Stimulated activated CD8-positive, alpha-beta memory T cell treated with anti-CD3 and anti-CD28 coated beads, Interleukin-15, amount 100 ng/mL, for 48 hours (primary cell): ENCODE measurements at regions not wholly inside any gene's neighbourhood (a gene's known extent, or its start where the extent isn't known, plus 50 kb on each side); places are given as distances from the start of the nearest gene placed in this dataset.

Experiments used
- DNase-seq, 2 donors: peaks; one replicate each; pipeline ENCODE4 v3.0.0-alpha.2; 2020; ENCODE audit warnings: low read depth in 2 of 2

DNA sequence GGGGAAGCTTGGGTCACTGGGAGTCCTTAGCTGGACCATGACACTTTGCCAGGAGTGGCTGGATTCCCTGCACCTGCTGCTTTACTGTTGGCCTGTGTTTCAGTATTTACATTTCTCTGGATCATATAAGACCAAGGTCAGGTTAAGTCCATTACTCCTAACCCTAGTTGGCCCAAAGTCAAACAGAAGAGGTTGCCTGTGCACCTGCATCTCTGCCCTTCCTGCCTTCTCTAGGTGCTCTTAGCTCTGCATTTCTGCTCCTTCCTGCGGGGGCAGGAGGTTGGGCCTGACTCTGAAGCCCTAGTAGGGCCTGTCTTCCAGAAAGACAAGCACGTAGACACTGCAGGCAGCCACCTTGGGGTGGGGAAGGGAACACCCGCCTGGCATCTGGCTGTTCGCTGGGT, 124.3 kb downstream of the RPLP1 start:
- DNase-seq = no peak

DNA sequence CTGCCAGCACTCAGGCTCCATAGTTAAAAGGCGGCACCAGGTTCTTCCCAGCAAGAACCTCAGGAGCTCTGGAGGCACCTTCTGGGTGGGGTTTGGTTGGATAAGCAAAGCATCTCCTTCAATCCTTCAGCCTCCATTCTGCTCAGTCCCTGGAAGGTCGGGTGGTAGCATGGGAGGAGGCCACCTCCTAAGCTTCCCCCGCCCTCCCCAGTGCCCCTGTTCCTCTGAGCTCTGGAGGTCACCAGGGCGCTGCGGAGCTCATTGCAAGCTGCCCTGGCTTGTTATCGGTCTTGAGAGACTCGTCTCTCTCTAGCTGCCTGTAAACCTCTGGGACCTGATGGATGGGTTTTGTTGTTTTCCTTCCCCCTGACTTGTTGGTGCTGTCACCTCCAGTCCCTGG, 124.8 kb downstream of the RPLP1 start:
- DNase-seq = no peak

DNA sequence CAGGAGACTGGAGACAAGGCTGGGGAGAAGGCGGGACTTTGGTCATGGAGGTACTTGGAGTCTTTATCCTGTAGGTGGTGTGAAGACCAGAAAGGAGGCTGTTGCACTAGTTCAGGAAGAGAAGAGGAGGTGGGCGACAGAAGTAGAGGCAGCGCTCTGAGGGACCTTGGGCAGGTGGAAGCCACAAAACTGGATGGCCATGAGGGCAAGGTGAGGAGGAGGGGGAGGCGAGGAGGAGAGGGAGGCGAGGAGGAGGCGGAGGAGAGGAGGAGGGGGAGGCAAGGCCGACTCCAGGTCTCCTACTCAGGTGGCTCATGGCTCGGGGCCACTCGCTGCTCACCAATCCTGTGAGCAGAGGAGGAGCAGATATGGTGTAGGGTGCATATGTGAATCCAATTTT, 125.6 kb downstream of the RPLP1 start:
- no peak for DNase-seq

DNA sequence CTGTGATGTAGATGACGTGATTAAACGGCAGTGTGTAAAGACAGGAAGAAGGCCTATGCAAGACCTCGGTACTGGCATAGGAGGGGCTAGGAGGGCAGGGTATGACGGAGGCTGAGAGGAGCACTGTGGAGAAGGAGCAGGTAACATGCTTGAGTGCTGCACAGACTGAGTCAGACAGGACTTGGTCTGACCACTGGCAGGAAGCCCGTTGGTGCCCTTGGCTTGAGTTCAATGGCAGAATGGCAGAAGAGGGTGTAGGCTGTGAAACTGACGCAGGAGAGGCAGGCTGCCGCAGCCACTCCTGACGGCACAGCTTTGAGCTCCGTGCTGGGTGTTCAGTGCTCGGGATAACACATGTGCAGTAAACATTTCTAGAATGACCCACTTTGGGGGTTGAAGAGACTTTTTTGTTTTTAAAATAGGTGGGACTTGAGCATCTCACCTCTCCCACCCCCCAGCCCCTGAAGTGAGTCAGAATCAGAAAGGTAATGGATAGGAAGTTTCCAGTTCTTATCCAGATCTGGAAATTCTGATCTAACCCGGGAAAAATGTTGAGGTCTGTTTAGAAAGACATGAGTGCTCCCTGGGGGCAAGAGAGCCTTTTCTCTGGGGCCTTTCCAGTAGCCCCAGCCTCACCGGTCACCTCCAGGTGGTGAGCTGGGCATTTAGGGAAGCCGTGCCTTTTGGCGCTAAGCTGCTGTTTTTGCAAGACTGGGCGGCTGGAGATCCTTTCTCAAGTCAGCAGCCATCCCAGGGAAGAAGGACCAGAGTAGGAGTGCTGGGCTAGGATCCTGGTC, 126.4 kb downstream of the RPLP1 start:
- DNase-seq = no peak

DNA sequence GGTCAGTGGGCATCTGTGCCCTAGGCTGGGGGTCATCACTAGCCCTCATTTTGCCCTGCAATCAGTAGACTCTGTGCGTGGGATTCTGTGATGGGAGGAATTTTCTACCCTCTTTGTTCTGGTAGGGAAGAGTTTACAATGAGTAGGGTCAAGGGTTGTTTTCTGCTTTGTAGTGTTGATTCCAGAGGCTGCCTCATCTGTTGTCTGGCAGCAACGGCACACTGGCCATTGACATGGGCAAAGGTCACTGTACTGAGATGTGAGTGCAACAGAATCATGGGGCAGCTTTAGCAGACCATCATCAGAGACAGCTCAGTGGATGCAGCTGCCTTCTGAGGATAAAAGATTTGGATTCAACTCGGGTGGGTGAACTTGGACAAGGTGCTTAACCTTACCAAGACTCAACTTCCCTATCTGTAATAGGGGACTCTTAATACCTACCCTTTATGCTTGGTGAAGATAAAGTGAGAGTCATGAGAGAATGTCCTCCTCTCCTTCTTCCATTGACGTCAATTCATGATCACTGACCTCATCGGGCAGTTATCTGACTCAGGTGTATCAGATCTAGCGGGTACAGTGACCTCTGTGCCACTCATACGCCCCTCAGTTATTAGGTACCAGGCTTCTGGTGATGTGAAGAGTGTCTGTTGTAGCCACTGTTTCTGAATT, 127.5 kb downstream of the RPLP1 start:
- no peak for DNase-seq

DNA sequence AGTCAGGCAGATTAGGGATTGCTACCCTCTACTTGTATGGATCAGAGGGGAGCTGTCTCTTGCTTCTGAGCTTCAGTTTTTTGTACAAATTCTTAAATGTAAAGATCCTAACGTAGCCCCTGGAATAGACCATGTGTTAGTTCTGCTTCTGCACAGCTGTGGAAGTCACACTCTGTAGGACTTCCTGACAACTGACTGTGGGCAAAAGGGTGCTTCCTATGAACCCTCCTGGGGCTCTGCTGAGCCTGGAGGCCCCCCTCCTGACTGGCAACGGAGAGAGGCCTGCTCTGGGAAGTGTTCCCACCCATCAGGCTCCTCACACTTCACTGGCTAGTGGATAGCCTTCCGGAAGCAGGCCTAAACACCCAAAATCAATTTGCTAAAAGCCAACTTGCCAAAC, 131.0 kb downstream of the RPLP1 start:
- DNase-seq = no peak

DNA sequence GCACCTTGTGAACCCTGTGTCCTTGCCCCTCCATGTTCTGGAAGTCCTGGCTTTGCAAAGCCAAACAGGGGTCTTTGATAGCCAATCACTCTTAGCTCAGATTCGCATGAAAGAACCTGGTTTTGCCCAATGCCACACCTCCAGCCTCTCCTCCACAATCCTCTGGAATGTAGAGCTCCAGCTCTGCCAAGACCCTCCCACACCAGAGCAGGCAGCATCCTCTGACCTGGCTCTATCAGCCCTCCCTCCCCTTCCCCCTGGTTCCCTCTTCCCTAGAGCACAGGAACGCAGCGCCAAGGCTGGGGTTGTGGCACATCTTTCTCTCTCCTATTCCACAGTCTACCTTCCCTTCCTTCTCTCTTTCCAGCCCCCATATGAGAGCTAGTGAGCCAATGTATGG, 133.3 kb downstream of the RPLP1 start:
- DNase-seq = no peak

DNA sequence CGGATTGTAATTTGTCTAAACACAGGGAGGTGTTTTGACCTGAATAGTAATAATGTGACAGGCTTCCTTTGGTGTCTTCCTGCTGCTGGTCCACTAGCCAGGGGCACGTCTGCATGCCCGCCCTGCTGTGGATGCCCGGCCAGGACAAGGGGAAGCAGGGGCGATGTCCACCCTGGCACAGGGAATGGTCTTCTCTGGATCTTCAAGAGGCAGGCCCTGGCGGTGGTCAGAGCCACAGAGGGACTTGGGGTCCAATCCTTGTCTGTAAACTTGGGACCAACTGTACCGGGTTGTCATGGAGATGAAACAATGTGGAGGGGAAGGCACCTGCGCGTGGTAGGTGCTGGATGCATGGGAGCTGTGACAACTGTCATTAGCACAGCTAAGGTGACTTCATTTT, 134.1 kb downstream of the RPLP1 start:
- DNase-seq = no peak

DNA sequence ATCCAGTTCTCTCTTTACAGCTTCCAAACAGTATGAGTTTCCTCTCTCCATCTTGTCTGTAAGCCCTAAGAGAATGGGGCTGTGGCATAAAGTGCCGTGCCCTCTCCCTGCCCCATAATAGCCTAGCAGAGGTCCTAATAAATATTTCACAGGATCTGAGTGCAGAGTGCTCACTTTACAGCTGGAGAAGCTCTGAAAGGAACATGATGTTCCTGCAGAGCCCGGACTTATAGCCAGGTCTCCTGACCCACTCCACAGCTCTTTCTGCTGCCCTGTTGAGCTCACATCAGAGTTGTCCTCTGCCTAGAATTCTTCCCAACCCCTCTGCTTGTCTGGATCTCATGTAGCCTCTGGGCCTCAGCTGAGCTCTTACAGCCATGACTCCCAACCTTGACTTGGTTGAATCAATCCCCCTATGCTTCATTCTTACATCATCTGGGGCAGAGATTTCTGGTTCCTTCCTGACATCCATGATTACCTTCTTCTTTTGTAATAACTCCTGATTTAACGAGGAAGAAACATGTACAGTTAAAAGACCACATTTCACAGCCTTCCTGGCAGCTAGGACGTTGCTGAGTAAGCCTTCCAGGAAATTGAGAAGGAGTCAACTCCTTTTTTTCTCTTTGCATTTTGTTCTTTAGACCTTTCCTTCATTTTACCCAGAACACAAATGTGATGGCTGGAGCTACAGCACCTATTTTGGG, 135.3 kb downstream of the RPLP1 start:
- no peak for DNase-seq

DNA sequence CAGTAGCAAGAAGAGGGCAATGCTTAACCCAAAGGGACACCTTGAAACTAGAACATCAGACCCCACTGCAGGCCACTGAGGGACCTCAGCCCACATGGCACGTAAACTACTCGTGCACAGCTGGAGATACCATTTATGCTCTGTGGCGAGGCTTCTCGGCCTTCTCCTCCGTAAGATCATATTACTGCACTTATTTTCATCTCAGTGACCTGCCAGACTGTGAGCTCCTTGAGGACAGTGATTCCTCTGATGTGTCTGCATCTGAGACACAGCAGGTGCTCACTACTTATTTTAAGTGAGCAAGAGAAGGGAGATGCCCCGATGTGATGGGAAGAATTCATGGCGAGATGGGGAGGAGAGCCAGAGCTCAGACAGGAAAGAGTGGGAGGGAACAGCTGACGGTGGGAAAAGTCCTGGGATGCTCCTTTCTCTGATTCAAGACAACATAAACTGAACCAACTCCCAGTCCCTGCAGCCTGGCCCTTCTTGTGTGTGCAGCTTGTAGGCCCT, 137.6 kb downstream of the RPLP1 start:
- DNase-seq = no peak

DNA sequence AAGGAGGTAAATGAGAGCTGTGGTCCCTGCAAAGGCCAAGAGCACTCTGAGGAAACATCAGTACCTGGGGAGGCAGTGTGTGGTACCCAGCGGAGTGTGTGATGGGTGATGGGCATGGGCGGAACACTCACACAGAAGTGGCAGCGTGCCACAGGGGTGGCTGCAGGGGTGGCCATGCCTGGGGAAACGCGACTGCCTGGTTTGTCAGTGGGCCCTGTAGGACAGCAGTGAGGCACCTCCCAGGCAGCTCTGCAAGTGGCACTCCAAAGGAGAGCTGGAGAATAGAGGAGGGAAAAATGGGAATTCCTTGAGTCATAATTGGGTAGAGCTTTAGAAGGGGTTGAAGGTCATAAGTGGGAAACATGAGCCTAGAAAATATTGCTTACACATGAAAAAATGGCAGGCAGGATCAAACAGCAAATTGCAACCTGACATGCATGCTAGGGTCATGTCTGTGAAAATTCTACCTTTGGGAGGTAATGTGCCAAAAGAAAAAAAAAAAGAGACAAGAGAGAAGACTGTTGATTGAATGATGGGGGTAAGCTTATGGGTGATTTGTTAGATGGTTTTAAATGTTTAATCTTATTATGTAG, 138.4 kb downstream of the RPLP1 start:
- DNase-seq = no peak

DNA sequence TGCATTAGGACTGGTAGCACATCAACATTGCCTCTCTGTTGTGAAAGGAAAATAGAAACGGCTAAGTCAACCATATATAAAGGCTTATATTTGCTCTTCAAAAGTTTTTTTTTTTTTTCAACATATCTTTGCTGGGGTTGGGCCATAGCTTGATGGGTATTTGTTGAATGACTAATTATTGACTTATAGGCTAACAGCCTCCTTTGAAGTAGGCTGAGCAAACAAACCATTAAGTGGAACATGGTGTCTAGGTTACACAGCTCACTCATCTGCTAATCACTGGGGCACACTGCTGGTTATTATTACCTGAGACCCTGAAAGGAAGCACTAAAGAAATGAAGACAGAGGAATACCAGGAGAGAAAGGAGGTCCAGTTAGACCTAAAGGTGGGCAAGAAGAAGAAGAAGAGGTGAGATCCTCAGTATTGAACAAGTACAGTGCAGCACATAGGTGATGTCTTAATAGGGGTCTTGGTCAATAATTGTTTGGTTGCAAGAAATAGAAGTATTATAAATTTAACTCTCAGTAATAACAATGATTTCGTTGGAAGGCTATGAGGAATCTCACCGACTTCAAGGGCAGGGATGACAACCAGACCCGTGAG, 139.4 kb downstream of the RPLP1 start:
- DNase-seq = no peak

DNA sequence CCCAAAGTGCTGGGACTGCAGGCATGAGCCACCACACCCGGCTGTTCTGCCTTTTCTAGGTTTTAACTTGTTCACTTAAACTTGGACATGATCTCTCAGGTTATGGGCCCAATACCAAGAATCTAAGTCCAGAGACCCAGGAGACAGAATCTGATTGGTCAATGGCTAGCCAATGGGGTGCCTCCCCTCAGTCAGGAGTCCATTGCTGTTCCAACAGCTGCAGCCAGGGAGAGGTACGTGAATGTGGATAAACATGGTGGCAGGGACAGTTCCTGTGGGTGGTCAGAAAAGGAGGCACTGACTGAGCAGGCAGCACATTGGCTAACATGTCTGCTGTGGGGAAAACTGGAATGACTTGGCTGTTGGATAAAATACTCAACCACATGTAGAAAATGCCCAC, 140.3 kb downstream of the RPLP1 start:
- DNase-seq = no peak

DNA sequence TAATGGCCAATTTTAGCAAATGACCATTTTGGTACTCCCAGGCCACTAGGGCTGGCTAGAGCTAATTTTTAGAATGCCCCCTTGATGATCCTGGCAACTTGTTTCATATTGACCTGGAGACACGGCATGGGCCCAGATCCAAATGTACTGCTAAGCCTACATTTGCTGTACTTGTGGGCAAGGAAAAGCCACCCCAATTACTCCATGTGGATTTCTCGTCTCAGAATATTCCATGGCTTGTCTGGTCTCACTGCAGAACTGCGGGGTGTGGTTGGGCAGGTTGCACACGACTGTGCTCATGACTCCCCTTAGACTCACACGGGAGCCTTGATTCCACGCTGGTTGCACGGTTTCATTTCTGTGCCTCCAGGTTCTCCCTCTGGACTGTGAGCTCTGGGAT, 140.9 kb downstream of the RPLP1 start:
- no peak for DNase-seq

DNA sequence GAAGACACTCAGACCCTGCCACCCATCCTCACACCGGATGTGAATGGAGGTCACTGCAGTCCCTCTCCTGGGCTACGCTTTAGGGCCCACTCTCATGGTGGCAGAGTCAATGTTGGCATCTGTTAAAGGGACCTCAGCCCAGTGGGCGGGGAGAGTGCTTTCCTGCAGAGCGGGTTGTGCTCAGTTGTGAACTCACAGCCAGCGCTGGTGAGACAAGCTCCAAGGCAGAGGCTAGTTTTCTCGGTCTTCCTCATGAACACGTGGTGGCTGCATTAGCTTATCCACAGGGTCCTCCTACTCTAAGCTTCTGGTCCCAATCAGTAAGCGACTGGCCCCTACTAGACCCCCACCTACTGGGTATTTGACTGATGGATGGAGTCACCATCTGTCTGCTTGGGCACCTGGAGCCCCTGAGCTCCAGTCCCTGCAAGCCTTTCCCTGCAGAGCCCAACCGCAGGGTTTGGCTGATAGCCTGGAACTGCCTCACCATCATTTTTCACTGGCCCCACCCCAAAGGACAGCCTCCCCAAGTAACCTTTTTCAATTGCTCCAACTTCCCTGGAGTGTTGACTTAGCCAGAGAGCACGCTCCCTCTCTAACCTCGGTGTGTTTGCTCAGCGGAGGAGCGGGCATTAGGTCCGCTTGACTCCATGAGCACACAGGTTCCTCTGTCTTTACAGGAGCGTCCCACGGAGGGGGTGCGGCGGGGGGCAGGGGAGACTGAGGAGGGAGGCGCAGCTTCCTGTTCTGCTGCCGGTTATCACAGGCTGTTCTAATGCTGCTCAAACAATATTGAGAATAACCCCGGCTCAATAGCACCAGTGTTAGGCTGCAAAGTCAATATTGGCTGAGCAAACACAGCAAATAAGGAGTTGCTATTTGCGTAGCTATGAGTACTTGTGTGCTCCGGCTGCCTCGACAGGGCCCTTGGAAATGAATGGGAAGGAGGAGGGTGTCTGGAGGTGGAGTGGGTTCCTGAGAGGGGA, 141.7 kb downstream of the RPLP1 start:
- DNase-seq = no peak

DNA sequence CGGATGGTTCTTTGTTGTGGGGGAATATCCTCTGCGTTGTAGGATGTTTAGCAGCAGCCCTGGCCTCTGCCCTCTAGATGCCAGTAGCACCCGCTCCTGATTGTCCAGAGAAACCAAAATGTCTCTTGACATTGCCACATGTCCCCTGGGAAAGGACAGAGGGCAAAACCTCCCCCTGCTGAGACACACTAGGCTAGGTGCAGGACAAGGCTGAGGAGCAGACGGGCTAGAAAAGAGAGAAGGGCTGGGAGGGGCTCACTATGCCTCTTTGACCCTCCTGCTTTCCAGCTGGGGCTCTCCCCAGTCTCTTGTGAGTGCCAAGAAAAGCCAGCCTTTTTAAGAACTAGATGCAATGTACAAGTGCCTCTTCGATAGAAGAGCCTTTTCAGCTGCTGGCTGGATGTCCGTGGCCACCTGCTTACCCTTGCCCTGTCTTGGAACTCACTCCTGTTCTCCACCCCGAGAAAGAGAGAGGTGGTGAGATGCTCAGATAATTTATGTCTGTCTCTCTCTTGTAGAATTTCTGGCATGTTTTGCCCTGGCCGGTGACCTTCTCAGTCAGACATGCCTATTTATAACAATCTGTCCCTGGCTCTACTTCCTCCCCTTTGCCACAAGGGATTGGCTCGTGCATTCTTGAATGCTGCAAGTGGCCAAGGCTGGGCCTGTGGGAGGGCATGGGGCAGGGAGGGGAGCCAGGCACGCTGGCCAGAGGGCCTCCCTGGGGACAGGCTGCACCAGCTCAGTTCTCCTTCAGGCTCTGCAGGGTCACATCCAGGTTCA, 142.6 kb downstream of the RPLP1 start:
- DNase-seq = no peak

DNA sequence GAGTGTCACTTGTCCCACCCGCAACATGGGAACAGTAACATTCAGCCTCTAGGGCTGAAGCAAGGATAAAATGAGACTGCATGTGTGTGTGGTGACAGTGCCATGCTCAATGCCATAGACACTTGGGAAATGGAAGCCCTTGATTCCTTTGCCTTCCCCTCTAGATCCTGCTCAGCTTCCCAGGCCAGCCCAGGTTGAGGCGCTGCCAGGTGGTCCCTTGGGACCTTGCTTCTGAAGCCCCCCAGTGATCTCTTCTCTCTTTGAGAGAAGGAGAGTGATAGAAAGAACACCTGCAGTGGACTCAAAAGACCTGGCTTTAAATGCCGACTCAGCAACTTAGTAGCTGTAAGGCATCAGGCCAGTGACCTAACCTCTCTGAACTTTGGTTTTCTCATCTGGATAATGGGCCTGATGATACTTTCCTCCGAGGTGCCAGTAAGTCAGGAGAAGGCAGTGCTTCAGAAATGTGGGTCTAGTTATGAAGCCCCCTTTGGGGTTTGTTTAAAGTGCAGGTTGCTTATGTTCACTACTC, 144.5 kb downstream of the RPLP1 start:
- DNase-seq = no peak

DNA sequence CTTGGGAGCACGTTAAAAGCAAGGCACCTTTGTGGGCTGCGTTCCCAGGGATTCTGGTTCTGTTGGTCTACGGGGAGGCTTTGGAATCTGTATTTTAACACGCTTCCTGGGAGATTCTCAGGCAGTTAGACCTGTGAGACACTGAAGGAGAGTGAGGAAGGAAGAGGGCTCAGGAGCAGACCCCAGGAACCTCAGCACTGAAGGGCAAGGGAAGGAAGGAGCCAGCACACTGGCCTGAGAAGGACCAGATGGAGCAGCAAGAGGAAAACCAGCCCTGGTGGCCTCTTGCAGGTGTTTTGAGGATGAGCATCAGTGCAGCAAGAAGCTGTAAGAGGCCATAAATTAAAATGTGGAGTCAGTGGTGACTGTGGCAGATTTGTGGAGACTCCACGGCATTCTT, 146.7 kb downstream of the RPLP1 start:
- no peak for DNase-seq

DNA sequence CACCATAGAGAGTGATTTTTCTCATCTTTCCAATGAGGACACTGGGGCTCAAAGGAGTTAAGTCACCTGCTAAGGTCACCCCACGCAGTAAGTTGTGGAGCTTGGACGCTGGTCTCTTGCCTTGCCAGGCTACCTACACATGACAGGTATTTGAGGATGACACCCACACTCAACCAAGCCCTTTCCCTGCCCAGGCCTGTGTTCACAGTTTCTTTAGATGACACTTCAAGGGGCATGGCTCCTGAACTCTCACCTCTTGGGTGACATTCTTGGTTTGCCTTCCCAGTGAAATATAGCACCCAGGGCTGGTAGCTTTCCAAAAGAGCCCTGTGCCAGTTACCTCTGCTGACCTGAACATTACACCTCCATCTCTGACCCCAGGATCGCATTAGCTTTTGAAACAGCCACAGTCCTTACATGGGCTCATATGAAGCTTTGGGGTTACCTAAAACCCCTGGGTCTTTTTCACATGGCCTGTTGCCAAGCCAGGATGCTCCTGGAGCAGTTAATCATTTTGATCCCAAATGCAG, 148.0 kb downstream of the RPLP1 start:
- no peak for DNase-seq
